Nephron (organoid): ENCODE measurements at regions not wholly inside any gene's neighbourhood (a gene's known extent, or its start where the extent isn't known, plus 50 kb on each side); places are given as distances from the start of the nearest gene placed in this dataset.

ENCODE experiments used
- H3K27ac Mint-ChIP-seq, 3 experiments: 2 replicates each; pipeline ENCODE4 v1.8.0; 2020; ENCODE audit warnings: mixed read lengths in 3 of 3, mild to moderate bottlenecking in 2 of 3, moderate library complexity in 1 of 3
- H3K27me3 Mint-ChIP-seq: 2 replicates; pipeline ENCODE4 v1.8.0; 2021; ENCODE audit warnings: low read depth, mild to moderate bottlenecking, moderate library complexity, mixed read lengths
- H3K36me3 Mint-ChIP-seq: 2 replicates; pipeline ENCODE4 v1.8.0; 2020; ENCODE audit warnings: low read depth, mixed read lengths
- H3K4me1 Mint-ChIP-seq: 2 replicates; pipeline ENCODE4 v1.8.0; 2020; ENCODE audit warnings: mixed read lengths
- H3K4me3 Mint-ChIP-seq, 3 experiments: 2 replicates each; pipeline ENCODE4 v1.8.0; 2020; ENCODE audit warnings: mild to moderate bottlenecking in 3 of 3, mixed read lengths in 3 of 3, moderate library complexity in 2 of 3
- H3K9me3 Mint-ChIP-seq: 2 replicates; pipeline ENCODE4 v1.8.0; 2020; ENCODE audit warnings: mixed read lengths
- TF ChIP-seq, protein P1 (sequence below), 3 experiments: fragments of 200-600 bp; sonication (generic); IDR thresholded peaks; one replicate each; pipeline ENCODE4 v1.5.0; 2021; ENCODE audit warnings: antibody characterized with exemption in 3 of 3; ENCODE audit not compliant: unreplicated experiment in 3 of 3

DNA sequence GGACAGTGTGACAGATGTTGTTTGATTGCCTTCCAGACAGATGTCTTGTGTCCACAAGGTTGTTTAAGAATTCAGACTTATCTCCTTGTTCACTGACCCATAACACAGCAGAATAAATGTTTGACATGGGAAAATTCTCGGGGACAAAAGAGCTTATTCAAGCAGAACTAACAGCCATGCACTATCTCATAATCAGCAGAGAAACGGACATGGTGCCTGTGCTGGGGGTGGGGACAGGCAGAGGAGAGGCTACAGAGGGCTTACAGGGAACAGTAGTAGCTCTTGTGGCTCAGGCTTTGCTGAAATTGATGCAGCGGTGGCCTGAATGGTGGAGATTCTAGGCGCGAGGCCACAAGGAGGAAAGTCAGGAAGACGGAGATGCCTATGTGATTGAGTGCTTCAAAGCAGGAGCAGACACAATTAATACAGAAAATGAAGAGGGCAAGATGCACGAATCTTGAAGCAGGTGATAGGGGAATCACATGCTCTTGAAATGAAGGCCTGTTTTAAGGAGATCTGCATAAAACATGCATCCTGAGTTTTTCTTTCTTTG is 62.0 kb upstream of the CAB39 start:
- Mint-ChIP-seq H3K27me3 (peaks cover under 1% of the 10 kb centered on the region), H3K9me3 (no peaks in the 10 kb centered on the region), H3K27ac (peak overlapping the region; percentile 18 to 85 (median 31)), H3K4me3 (no peak overlapping the region), H3K36me3 (no peaks in the 10 kb centered on the region), H3K4me1 (peaks cover 10% of the 10 kb centered on the region)
- TF ChIP-seq, protein P1, sequence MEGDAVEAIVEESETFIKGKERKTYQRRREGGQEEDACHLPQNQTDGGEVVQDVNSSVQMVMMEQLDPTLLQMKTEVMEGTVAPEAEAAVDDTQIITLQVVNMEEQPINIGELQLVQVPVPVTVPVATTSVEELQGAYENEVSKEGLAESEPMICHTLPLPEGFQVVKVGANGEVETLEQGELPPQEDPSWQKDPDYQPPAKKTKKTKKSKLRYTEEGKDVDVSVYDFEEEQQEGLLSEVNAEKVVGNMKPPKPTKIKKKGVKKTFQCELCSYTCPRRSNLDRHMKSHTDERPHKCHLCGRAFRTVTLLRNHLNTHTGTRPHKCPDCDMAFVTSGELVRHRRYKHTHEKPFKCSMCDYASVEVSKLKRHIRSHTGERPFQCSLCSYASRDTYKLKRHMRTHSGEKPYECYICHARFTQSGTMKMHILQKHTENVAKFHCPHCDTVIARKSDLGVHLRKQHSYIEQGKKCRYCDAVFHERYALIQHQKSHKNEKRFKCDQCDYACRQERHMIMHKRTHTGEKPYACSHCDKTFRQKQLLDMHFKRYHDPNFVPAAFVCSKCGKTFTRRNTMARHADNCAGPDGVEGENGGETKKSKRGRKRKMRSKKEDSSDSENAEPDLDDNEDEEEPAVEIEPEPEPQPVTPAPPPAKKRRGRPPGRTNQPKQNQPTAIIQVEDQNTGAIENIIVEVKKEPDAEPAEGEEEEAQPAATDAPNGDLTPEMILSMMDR (IDR thresholded peaks at IDR 0.05; ENCODE audit: unreplicated experiment in 3 of 3), result no peak

DNA sequence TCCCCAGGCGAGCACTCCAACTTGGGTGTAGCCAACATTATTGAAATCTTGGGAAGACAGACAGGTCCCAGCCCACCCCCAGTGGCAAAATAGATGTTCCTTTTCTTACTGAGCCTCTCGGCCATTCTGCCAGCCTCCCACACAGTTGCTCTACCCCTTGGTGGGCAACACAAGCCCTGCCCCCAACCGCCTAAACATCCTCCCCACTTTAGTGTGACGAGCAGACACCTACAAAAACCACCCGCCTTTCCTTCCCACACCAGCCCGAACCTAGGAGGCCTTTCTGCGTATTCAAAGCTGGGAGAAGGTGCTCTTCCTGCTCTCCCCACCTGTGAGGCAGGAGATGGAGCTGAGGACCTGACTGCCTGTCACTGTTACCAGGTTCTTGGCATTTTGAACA is 58.6 kb upstream of the CAB39 start:
- H3K4me1 Mint-ChIP-seq, result peaks cover 10% of the 10 kb centered on the region

GRCh38 chr2:230657462-230657861 is 55.2 kb upstream of the CAB39 start:
- Mint-ChIP-seq H3K27ac (no peak overlapping the region), H3K36me3 (no peaks in the 10 kb centered on the region), H3K9me3 (no peaks in the 10 kb centered on the region), H3K27me3 (peaks cover 3% of the 10 kb centered on the region), H3K4me1 (no peaks in the 10 kb centered on the region), H3K4me3 (no peak overlapping the region)
- TF ChIP-seq, protein P1 (IDR thresholded peaks at IDR 0.05; ENCODE audit: unreplicated experiment in 3 of 3), result no peak

More for the DNA sequence above, 58.6 kb upstream of the CAB39 start:
- Mint-ChIP-seq H3K9me3 (no peaks in the 10 kb centered on the region), H3K27ac (no peak overlapping the region), H3K27me3 (peaks cover 3% of the 10 kb centered on the region), H3K36me3 (no peaks in the 10 kb centered on the region), H3K4me3 (no peak overlapping the region)
- TF ChIP-seq, protein P1 (IDR thresholded peaks at IDR 0.05; ENCODE audit: unreplicated experiment in 3 of 3), result no peak

DNA sequence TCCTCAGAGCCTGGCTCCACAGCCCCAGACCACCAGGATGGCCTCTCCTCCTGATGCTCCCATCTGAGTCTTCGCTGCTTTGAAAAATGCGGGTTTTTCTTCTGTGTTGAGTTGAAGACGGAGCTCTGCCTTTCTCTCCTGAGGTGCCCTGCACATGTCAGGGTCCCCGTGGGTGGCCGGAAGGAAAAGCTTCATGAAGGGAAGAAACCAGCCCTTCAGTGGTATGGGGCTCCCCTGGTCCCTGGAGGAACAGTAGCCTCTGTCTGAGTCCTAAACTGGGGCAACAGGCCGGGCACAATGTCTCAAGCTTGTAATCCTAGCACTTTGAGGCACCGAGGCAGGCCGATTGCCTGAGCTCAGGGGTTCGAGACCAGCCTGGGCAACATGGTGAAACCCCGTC is 54.7 kb upstream of the CAB39 start:
- H3K4me1 Mint-ChIP-seq, result no peaks in the 10 kb centered on the region

DNA sequence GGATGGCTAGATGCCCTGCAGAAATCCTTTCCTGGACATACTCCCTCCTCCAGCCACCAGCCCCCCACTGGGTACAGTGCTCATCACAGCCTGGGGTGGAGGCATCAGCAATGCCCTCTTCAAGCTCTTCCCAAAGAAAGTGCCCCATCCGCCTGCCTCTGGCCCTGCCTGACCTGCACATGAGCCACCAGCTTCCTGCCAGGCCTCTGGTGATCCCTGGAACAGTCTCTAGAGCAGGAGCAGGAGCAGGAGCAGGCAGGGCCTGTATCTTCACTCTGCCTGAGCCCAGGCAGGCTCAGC is 54.1 kb upstream of the CAB39 start:
- no peaks in the 10 kb centered on the region for H3K4me1 Mint-ChIP-seq
- TF ChIP-seq, protein P1 (IDR thresholded peaks at IDR 0.05; ENCODE audit: unreplicated experiment in 3 of 3), result no peak
- no peaks in the 10 kb centered on the region for H3K36me3 Mint-ChIP-seq
- H3K27me3 Mint-ChIP-seq, result peaks cover 3% of the 10 kb centered on the region
- H3K27ac Mint-ChIP-seq, result no peak overlapping the region
- no peak overlapping the region for H3K4me3 Mint-ChIP-seq
- H3K9me3 Mint-ChIP-seq, result no peaks in the 10 kb centered on the region

More for the DNA sequence above, 54.7 kb upstream of the CAB39 start:
- TF ChIP-seq, protein P1 (IDR thresholded peaks at IDR 0.05; ENCODE audit: unreplicated experiment in 3 of 3), result no peak
- no peak overlapping the region for H3K27ac Mint-ChIP-seq
- no peaks in the 10 kb centered on the region for H3K9me3 Mint-ChIP-seq
- H3K27me3 Mint-ChIP-seq, result peaks cover 3% of the 10 kb centered on the region
- no peaks in the 10 kb centered on the region for H3K36me3 Mint-ChIP-seq
- H3K4me3 Mint-ChIP-seq, result no peak overlapping the region

DNA sequence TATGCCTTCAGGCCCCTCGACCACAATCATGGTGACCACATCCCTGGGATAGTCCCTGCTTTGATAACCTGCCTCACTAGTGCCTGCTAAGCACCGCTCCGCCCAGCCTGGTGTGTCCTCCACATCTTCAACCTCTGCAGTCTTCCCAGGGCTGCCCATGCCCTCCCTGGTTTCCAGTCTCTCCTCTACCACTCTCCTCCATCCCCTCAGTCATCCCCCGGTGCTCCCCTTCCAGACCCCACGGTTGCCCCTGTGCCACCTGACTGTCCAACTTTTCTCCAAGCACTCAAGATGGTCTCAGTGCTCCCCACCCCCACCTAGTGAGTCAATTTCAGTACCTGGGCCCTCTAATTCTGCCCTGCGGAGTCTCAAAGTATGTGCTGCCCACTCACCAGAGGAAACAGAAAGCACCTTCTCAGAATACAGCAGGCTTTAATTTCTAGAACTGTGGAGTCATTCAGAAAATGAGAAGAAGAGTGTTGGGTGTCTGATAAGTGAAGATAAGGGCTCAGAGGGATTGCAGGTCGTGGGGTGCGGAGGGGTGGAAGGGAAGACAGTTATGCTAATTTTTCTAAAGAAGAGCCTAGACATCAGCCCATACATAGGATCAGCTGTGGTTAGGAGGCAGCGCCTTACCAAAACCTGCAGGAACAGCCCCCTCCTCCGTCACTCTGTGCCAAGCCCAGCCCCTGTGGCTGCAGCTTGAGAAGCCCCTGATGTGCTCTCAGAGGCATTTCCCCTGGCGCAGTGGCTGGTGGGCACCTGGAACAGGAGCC is 53.6 kb upstream of the CAB39 start:
- Mint-ChIP-seq H3K4me3 (no peak overlapping the region), H3K27ac (no peak overlapping the region), H3K36me3 (no peaks in the 10 kb centered on the region), H3K27me3 (peaks cover 3% of the 10 kb centered on the region), H3K4me1 (no peaks in the 10 kb centered on the region), H3K9me3 (no peaks in the 10 kb centered on the region)
- TF ChIP-seq, protein P1 (IDR thresholded peaks at IDR 0.05; ENCODE audit: unreplicated experiment in 3 of 3), result no peak
